ENCODE measurements at regions not wholly inside any gene's neighbourhood (a gene's known extent, or its start where the extent isn't known, plus 50 kb on each side); places are given as distances from the start of the nearest gene placed in this dataset.

DNA sequence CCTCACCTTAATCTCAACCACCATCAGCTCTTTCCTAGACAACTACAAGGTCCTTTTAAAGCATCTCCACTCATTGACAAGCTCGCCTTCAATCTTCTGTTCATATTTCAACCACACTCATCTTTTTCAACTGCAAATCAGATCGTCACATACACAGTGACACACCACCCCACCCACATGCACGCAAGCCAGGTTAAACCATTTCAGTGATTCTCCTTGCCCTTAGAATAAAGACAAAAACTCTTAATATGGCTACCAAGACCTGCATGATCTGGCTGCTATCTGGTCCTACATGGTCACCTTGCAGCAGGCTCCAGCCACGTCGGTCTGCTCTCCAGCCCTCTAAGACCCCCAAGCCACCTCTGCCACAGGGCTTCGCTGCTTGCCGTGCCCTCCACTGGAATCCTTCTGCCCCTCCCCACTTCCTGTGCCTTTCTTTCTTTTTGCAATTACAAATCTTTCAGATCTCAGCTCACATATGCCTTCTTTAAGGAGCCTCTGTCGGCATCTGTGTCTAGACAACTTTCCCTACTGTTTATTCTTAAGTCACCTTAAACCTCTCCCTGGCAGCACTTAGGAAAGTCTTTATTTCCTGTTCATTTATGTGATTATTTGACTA is 507.3 kb upstream of the ARID1B start:
- TF ChIP-seq GATA2 (IDR thresholded peaks at IDR 0.05; ENCODE audit: low read depth, low read length) (no peak), GATA3 (IDR thresholded peaks at IDR 0.05; ENCODE audit: low read depth, low read length) (no peak)

DNA sequence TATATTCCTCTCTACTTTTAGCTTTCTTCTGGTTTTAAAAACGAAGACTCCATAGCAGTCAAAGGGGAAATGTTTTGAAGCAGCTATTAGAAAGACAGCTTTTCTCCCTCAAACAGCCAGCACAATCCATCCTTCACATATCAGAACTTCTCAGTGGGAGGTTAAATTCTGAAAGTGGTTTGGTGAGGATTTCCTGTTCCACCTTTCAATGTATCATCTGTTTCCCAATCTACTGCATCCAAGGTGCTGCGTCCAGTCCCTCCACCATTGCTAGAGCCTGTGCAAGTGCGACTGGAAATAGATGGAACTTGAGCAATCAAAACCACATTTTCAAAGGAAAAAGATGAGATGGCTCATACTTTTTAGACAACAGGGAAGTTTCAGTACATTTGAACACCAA is 508.3 kb upstream of the ARID1B start:
- TF ChIP-seq GATA2 (IDR thresholded peaks at IDR 0.05; ENCODE audit: low read depth, low read length), result no peak
- TF ChIP-seq GATA3 (IDR thresholded peaks at IDR 0.05; ENCODE audit: low read depth, low read length), result no peak

DNA sequence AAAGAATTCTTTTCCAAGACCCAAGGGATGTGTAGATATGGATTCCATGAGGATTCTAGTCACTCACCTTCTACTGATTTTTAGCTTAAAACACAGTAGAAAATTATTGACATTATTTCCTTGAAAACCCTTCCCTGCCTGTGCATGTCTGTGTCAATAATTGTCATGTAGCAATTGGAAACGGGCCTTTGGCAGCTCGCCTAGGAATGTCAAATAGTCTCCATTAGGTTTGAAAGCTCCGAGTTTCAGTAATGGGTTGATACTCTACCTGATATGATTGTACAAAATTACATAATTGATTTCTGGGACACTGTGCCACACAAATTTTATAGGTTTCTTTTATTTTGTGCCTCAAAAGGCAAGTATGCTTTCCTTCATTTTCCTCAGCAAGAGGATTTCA is 515.2 kb upstream of the ARID1B start:
- no peak for TF ChIP-seq GATA2 (IDR thresholded peaks at IDR 0.05; ENCODE audit: low read depth, low read length)
- TF ChIP-seq GATA3 (IDR thresholded peaks at IDR 0.05; ENCODE audit: low read depth, low read length), result no peak

DNA sequence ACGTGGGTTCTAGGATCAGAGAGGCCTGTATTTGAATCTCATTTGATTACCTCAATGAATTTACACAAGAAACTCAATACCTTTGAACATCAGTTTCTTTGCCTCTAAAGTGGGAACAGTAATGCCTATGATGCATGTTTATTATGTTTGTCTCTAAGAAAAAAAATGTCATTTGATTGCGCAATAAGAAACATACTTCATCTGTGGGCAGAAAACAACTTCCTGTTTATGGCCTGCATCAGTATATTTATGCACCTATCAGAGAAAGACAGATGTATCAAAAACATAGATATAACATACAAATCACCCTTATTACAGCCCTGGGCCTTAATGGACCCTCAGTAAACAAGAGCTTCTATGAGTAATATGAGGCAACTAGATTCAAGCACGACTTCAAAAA is 516.4 kb upstream of the ARID1B start:
- TF ChIP-seq GATA2 (IDR thresholded peaks at IDR 0.05; ENCODE audit: low read depth, low read length) (no peak), GATA3 (IDR thresholded peaks at IDR 0.05; ENCODE audit: low read depth, low read length) (no peak)

DNA sequence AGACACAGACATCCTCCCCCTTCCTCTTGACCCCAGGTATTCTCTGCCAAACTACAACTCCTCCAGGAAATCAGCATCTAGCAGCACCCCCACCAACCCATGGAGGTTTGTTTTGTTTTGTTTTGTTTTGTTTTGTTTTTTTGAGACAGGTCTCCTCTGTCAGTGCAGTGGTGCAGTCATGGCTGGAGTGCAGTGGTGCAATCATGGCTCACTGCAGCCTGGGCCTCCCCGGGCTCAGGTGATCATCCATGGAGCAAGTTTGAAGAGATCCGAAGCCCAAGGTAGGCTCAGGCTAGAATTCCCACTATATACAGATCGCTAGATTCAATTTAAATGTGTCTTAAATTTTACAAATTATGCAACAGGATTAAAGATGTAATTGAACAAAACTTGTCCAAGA is 518.2 kb upstream of the ARID1B start:
- no peak for TF ChIP-seq GATA2 (IDR thresholded peaks at IDR 0.05; ENCODE audit: low read depth, low read length)
- no peak for TF ChIP-seq GATA3 (IDR thresholded peaks at IDR 0.05; ENCODE audit: low read depth, low read length)

DNA sequence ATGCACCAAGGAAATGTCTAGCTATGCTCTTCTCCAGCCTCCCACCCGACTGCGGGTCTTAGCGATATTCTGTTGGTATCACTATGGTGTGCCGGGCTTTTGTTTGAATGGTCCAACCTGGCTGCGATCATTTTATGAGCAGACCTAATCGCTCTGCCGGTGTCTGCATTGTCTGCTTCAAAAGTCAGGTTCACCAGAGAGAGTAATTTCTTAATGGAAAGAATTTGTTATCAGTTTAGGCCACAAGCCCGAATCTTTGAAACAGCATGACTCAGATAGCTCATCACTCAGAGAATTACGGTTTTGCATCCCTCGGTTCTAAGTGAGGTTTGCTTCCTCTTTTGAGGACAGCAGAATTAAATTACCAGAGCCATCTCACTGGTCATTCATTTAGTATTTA is 521.0 kb upstream of the ARID1B start:
- TF ChIP-seq GATA2 (IDR thresholded peaks at IDR 0.05; ENCODE audit: low read depth, low read length), result no peak
- TF ChIP-seq GATA3 (IDR thresholded peaks at IDR 0.05; ENCODE audit: low read depth, low read length), result no peak

DNA sequence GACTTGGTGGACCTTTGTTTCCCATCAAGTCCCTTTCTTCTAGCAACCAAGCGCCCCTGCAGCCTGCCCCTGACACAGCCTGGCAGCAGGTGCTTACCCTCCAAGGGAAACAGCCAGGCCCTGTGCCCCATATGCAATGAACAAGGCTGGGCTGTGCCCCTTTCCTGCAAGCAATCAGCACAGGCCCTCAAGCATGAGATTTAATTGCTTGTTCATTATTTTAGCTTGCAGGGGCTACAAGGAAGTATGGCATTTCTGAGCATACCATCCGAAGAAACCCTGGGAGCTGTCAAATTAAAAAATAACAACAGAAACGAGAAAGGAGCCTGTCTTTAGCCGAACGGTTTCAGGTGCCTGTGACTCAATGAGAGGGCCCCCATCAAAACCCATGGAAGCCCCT is 522.9 kb upstream of the ARID1B start:
- no peak for TF ChIP-seq GATA3 (IDR thresholded peaks at IDR 0.05; ENCODE audit: low read depth, low read length)
- no peak for TF ChIP-seq GATA2 (IDR thresholded peaks at IDR 0.05; ENCODE audit: low read depth, low read length)

DNA sequence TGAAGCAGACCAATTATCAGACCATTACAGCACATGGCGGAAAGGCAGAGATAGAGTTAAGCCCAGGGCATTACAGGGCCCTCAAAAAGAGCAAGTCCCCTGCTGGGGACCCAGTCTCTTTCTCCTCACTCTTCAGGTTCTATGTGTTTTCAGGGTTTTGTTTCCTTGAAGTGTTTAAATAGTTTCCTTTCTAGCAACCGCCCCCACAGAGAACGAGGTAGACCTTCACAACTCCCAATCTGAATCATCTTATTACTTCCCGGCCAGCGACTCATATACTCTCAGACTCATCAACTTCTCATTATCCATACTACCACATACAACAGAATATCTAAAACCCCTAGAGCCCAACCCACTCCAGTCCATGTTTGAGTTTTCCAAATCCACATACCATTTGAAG is 526.6 kb upstream of the ARID1B start:
- TF ChIP-seq GATA3 (IDR thresholded peaks at IDR 0.05; ENCODE audit: low read depth, low read length) (no peak), GATA2 (IDR thresholded peaks at IDR 0.05; ENCODE audit: low read depth, low read length) (no peak)

DNA sequence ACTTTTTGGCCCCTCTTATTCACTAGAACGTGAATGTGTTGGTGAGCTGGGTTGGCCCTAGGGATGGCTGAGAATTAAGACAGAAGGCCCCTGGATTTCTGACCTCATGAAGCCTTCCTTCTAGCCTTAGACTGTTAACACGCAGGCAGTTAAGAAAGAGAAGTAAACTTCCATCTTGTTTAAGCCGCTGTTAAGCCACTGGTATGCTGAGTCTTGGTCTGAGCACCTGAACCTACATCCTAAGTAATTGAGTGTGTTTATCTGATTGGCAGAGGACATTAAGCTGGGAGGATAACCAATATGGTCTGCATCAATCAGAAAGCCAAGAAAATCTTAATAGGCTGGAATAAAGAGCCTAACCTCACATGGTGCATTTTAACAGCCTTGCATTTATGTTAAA is 535.0 kb upstream of the ARID1B start:
- TF ChIP-seq GATA3 (IDR thresholded peaks at IDR 0.05; ENCODE audit: low read depth, low read length) (no peak), GATA2 (IDR thresholded peaks at IDR 0.05; ENCODE audit: low read depth, low read length) (no peak)

DNA sequence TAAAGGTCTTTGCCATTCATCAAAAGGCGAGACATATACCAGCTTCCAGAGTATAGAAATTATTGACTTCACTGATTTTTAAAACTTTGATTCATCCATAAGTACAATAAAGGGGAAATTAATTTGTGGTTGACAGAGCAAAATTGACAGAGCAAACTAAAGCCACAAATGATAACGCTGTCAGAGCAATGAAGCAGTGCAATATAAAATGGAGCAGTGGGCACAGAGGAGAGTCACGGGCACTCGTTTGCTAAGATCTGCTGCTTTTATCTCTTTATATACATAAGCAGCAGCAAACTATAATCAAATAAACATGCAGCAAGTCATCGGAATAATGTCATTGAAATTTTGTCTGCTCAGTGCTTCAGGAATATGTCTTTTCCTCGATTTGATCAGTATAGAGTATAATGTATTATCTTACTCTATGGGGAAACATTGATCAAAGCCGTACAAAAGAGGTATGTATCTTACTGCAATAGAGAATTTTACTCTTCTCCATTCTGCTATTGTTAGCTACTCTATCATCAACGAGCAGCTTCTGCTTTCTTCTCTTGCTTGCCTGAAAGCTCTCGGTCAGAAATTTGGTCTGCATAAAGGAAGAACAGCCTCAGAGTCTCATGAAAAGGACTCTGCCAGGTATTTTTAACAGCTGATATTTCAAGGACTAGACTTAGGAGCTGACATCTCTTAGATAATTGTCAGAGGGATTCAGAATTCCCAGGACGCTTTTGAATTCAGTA is 546.0 kb upstream of the ARID1B start:
- TF ChIP-seq GATA3 (IDR thresholded peaks at IDR 0.05; ENCODE audit: low read depth, low read length), result no peak
- no peak for TF ChIP-seq GATA2 (IDR thresholded peaks at IDR 0.05; ENCODE audit: low read depth, low read length)

DNA sequence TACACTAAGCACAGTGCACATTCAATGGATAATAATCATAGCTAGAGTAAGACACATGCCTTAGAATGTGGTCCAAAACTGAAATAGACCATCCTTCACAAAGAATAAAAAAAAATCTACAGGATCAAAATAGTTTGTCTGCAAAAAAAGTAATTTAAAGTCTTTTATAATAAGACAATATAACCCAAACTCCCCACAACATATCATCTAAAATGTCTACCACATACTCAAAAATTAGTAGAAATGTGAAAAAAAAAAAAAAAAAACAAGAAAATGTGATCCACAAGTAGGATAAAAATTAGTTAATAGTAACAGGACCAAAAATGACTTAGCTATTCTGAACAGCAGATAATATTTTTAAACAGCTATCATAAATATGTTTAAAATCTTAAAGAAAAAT is 557.2 kb upstream of the ARID1B start:
- no peak for TF ChIP-seq GATA3 (IDR thresholded peaks at IDR 0.05; ENCODE audit: low read depth, low read length)
- TF ChIP-seq GATA2 (IDR thresholded peaks at IDR 0.05; ENCODE audit: low read depth, low read length), result no peak

DNA sequence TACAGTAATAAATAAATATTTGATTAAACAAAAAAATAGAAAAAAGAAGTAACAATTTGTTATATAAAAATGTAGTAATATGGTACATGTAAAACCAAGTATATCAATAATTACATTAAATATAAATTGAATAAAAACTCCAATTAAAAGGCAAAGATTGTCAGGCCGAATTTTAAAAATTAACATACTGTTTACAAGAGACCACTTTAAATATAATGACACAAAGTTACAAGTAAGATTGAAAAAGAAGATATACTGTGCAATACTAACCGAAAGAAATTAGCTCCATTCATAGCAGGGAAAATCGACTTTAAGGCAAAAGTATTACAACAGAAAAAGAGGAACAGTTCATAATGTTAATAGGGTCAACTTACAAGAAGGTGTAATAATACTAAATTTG is 571.5 kb upstream of the ARID1B start:
- TF ChIP-seq GATA3 (IDR thresholded peaks at IDR 0.05; ENCODE audit: low read depth, low read length) (no peak), GATA2 (IDR thresholded peaks at IDR 0.05; ENCODE audit: low read depth, low read length) (no peak)

DNA sequence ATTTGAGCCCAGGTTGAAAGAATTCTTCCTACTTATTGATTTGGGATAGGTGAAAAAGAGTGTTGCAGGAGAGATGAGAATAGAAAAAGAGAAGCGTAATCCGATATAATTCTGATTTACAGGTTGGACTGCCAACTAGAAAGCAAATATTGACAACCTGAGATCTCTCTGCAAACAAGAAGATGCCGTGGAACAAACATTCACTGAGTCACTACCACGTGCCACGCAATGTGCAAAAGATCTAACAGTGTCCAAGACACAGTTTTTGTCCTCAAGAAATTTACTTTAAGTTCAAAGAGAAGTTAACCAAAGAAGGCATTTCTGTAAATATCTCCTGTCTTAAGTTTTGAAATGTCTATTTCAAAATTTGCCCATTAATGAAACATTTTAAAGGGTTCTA is 578.0 kb upstream of the ARID1B start:
- no peak for TF ChIP-seq GATA2 (IDR thresholded peaks at IDR 0.05; ENCODE audit: low read depth, low read length)
- TF ChIP-seq GATA3 (IDR thresholded peaks at IDR 0.05; ENCODE audit: low read depth, low read length), result no peak

DNA sequence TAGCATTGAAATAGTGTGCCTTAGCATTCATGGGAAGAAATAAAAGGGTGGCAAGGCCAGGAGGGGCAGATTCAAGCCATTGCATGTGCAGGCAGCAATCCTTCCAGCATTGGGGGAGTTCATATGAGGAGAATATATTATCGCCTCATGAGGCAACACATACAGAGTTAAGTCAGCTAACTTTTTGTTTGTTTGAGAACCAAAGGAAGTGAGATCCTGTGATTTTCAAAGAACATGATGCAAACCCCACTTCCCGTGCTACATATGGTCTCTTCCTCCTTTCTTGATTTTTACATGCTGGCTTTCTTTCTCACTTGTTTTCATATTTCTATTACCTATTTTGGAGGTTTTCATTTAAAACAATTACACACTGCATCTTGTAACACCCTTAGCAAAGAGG is 579.7 kb upstream of the ARID1B start:
- TF ChIP-seq GATA3 (IDR thresholded peaks at IDR 0.05; ENCODE audit: low read depth, low read length) (no peak), GATA2 (IDR thresholded peaks at IDR 0.05; ENCODE audit: low read depth, low read length) (no peak)

DNA sequence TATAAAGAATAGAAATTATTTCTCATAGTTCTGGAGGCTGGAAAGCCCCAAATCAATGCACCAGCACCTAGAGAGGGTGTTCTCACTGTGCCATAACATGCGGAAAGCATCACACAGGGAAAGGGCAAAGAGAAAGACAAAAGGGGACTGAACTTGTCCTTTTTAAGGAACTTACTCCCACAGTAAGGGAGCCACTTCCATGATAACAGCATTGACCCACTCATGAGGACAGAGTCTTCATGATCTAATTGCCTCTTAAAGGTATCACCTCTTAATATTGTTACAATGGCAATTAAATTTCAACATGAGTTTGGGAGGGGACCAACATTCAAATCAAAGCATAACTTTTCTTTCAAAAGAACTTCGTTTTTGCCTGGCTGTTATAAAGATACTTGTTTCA is 582.2 kb upstream of the ARID1B start:
- no peak for TF ChIP-seq GATA2 (IDR thresholded peaks at IDR 0.05; ENCODE audit: low read depth, low read length)
- no peak for TF ChIP-seq GATA3 (IDR thresholded peaks at IDR 0.05; ENCODE audit: low read depth, low read length)
